Heart left ventricle (tissue), 16 donors: ENCODE measurements at regions not wholly inside any gene's neighbourhood (a gene's known extent, or its start where the extent isn't known, plus 50 kb on each side); places are given as distances from the start of the nearest gene placed in this dataset.
A peak's percentile ranks its signal among the peaks of the same experiment; 100 is the strongest.

ENCODE experiments used
- ATAC-seq, 4 donors: fragments of 200-7000 bp; cut with Tn5 transposase; one replicate each; pipeline ENCODE4 v1.9.1; 2020 to 2022; ENCODE audit warnings: moderate library complexity in 4 of 4, mild to moderate bottlenecking in 3 of 4, moderate number of reproducible peaks in 1 of 4
- DNase-seq, 5 donors: peaks; one replicate each; pipeline ENCODE4 v3.0.0-alpha.2; 2020
- H3K27ac ChIP-seq, 12 donors: fragments of 200-600 bp; sonication (generic) in 4 of 12; one replicate each; pipeline versions ENCODE4 v1.5.0 to v1.8.0; 2016 to 2022; ENCODE audit warnings: mild to moderate bottlenecking in 2 of 12
- H3K27me3 ChIP-seq, 9 donors: fragments of 200-600 bp; sonication (generic) in 2 of 9; one replicate each; pipeline versions ENCODE4 v1.5.1 to v1.8.0; 2016 to 2022; ENCODE audit warnings: mild to moderate bottlenecking in 3 of 9
- H3K36me3 ChIP-seq, 9 donors: fragments of 200-600 bp; sonication (generic) in 2 of 9; one replicate each; pipeline versions ENCODE4 v1.5.0 to v1.8.0; 2018 to 2022; ENCODE audit warnings: mild to moderate bottlenecking in 2 of 9
- H3K4me1 ChIP-seq, 12 donors: fragments of 200-600 bp; sonication (generic) in 4 of 12; one replicate each; pipeline versions ENCODE4 v1.5.0 to v1.8.0; 2016 to 2022; ENCODE audit warnings: mild to moderate bottlenecking in 3 of 12
- H3K4me3 ChIP-seq, 12 donors: fragments of 200-600 bp; sonication (generic) in 4 of 12; one replicate each; pipeline versions ENCODE4 v1.5.0 to v1.8.0; 2017 to 2022; ENCODE audit warnings: mild to moderate bottlenecking in 9 of 12, moderate library complexity in 4 of 12
- H3K9me3 ChIP-seq, 12 donors: fragments of 200-600 bp; sonication (generic) in 4 of 12; one replicate each; pipeline versions ENCODE4 v1.5.0 to v1.8.0; 2016 to 2022; ENCODE audit warnings: mild to moderate bottlenecking in 1 of 12
- CTCF ChIP-seq, 12 donors: fragments of 200-600 bp; sonication (generic) in 4 of 12; IDR thresholded peaks; one replicate each; pipeline versions ENCODE4 v1.5.0 to v1.8.0; 2018 to 2022; ENCODE audit warnings: antibody characterized with exemption in 12 of 12, mild to moderate bottlenecking in 5 of 12
- POLR2A ChIP-seq, 2 donors: fragments of 450-650 bp; IDR thresholded peaks; one replicate each; pipeline ENCODE4 v1.6.1; 2017; ENCODE audit warnings: antibody characterized with exemption in 2 of 2, mild to moderate bottlenecking in 2 of 2, moderate library complexity in 2 of 2
- WGBS, 4 donors: extraction: QIAGEN DNeasy Blood & Tissue Kit in 2 of 4; methylation state at CpG; one replicate each; pipeline versions ENCODE4 v1.1.5 to v1.1.7; 2013 to 2018; 5-methylcytosine and 5-hydroxymethylcytosine counted together
- intact Hi-C, 10 donors: fragments of 100-400 bp; cut with DNase I; formaldehyde crosslinking; loops; one replicate each; pipeline versions ENCODE4 v1.11.1 to v1.14.2; 2022
- donor health status: ischemic (EF 13 %, LVEDD 7.1; RV severe dilation, severe dysfunction).
- donor health status: healthy with polysubstance abuse.
- donor health status: DM: no; HTN: yes; CAD: no.
- donor health status: DM: no; HTN: no; CAD: no.
- donor health status: ischemic (EF 25% LVEDD 6.9; RV normal size, moderate dysfunction).
- donor health status: ischemic (EF 25% LVEDD 5.7; RV mildly dilated, moderate dysfunction).
- donor health status: healthy.
- donor health status: DM: yes; HTN: yes; CAD: no.
- donor health status: ischemic (EF 35%, LVEDD 5.7; RV mildly dilated, moderate dysfunction).
- donor health status: nonischemic (EF 11% LVEDD 7.7; RV severe dilation, severe dysfunction).
- donor health status: DM: yes; HTN: yes; CAD: no.
- donor health status: PGD.
- donor health status: ischemic (EF 29% LVEDD 5.4; RV normal size, mild dysfunction).
- donor health status: nonischemic (EF 23%, LVEDD 6.1; RV moderate dilation, normal function).

GRCh38 chr18:1929720-1930119 lies 641.6 kb downstream of the METTL4 start:
- Histone ChIP-seq H3K27ac (no peak overlapping the region), H3K36me3 (no peaks in the 10 kb centered on the region), H3K4me1 (no peaks in the 10 kb centered on the region), H3K4me3 (no peak overlapping the region), H3K27me3 (no peaks in the 10 kb centered on the region), H3K9me3 (no peaks in the 10 kb centered on the region)
- intact Hi-C loops = no loop called here
- no peak for TF ChIP-seq CTCF (IDR thresholded peaks at IDR 0.05)
- TF ChIP-seq POLR2A (IDR thresholded peaks at IDR 0.05) = no peak
- ATAC-seq (no peak), DNase-seq (no peak)
- WGBS, 4 donors = 85 to 88% (median 88%) methylated on average over 5 of the region's 5 CpGs

- intact Hi-C loops = no loop called here
- Histone ChIP-seq H3K36me3 (no peaks in the 10 kb centered on the region), H3K4me1 (no peaks in the 10 kb centered on the region), H3K9me3 (no peaks in the 10 kb centered on the region), H3K27me3 (no peaks in the 10 kb centered on the region), H3K27ac (no peak overlapping the region), H3K4me3 (no peak overlapping the region)
- WGBS, 4 donors = 49 to 77% (median 72%) methylated on average over 2 to 5 of the region's 5 CpGs
- TF ChIP-seq POLR2A (IDR thresholded peaks at IDR 0.05) (no peak), CTCF (IDR thresholded peaks at IDR 0.05) (no peak)
- DNase-seq (no peak), ATAC-seq (peak in 1 of 4 donors; percentile 44)
These were observed 640.7 kb downstream of the METTL4 start for GRCh38 chr18:1930291-1931270.

- no peaks in the 10 kb centered on the region for H3K36me3 ChIP-seq
- H3K27ac ChIP-seq = no peak overlapping the region
- TF ChIP-seq CTCF (IDR thresholded peaks at IDR 0.05) (no peak), POLR2A (IDR thresholded peaks at IDR 0.05) (no peak)
- H3K27me3 ChIP-seq = no peaks in the 10 kb centered on the region
- no peak overlapping the region for H3K4me3 ChIP-seq
- no peaks in the 10 kb centered on the region for H3K9me3 ChIP-seq
- WGBS, 4 donors = 64 to 83% (median 68%) methylated on average over 5 of the region's 5 CpGs
- H3K4me1 ChIP-seq = no peaks in the 10 kb centered on the region
- DNase-seq (no peak), ATAC-seq (no peak)
- intact Hi-C loops = loop anchor here in 1 of 10 donors (10.0 kb wide), 1 partner anchor 48 kb away; no protein-coding TSS in a partner anchor
These were observed 618.8 kb downstream of the METTL4 start for GRCh38 chr18:1952486-1952885.

- no peak for ATAC-seq
- WGBS, 4 donors = 83 to 96% (median 89%) methylated on average over 14 to 20 of the region's 20 CpGs
These were observed 616.6 kb downstream of the METTL4 start for GRCh38 chr18:1954583-1955312.

More at GRCh38 chr18:1954583-1955312, 616.6 kb downstream of the METTL4 start:
- intact Hi-C loops = loop anchor here in 1 of 10 donors (10.0 kb wide), 1 partner anchor 50 kb away; no protein-coding TSS in a partner anchor
- no peaks in the 10 kb centered on the region for H3K9me3 ChIP-seq
- peak in 1 of 5 donors; percentile 51 for DNase-seq
- no peaks in the 10 kb centered on the region for H3K4me1 ChIP-seq
- H3K27ac ChIP-seq = no peak overlapping the region
- TF ChIP-seq CTCF (IDR thresholded peaks at IDR 0.05) (no peak), POLR2A (IDR thresholded peaks at IDR 0.05) (no peak)
- H3K4me3 ChIP-seq = no peak overlapping the region
- no peaks in the 10 kb centered on the region for H3K36me3 ChIP-seq
- no peaks in the 10 kb centered on the region for H3K27me3 ChIP-seq
